Fibroblast of lung (primary cell): ENCODE measurements at regions not wholly inside any gene's neighbourhood (a gene's known extent, or its start where the extent isn't known, plus 50 kb on each side); places are given as distances from the start of the nearest gene placed in this dataset.

ENCODE experiments used
- DNase-seq, 2 donors: peaks; one replicate each; pipeline versions ENCODE4 v3.0.0 to v3.0.0-alpha.2; 2010; ENCODE audit warnings: low read depth in 2 of 2
- H2AFZ ChIP-seq: 2 replicates; pipeline ENCODE4 v1.5.1; 2012; ENCODE audit warnings: low read length, control low read depth, inconsistent platforms
- H3K27ac ChIP-seq: 2 replicates; pipeline ENCODE4 v1.5.1; 2011; ENCODE audit warnings: low read length, control low read depth; ENCODE audit not compliant: insufficient read depth
- H3K27me3 ChIP-seq: 2 replicates; pipeline ENCODE4 v1.5.1; 2011; ENCODE audit warnings: mild to moderate bottlenecking, low read length; ENCODE audit not compliant: control insufficient read depth, insufficient read depth
- H3K36me3 ChIP-seq: 2 replicates; pipeline ENCODE4 v1.5.1; 2011; ENCODE audit warnings: low read length; ENCODE audit not compliant: control insufficient read depth, insufficient read depth
- H3K4me1 ChIP-seq: 2 replicates; pipeline ENCODE4 v1.5.1; 2011; ENCODE audit warnings: low read length; ENCODE audit not compliant: control insufficient read depth, insufficient read depth; ENCODE audit errors: extremely low read depth
- H3K4me2 ChIP-seq: 2 replicates; pipeline ENCODE4 v1.5.1; 2011; ENCODE audit warnings: low read length, control low read depth; ENCODE audit not compliant: insufficient read depth; ENCODE audit errors: extremely low read depth
- H3K4me3 ChIP-seq, 4 experiments: fragments of 200-600 bp in 1 of 4; sonication (generic) in 1 of 4; replicated peaks in 1 of 4; 2 replicates each; pipeline ENCODE4 v1.5.1; 2011 to 2016; ENCODE audit warnings: low read length in 4 of 4, low read depth in 3 of 4, mild to moderate bottlenecking in 3 of 4, control low read depth in 2 of 4, inconsistent platforms in 1 of 4, mixed read lengths in 1 of 4; ENCODE audit not compliant: insufficient read depth in 1 of 4; ENCODE audit errors: control extremely low read depth in 1 of 4
- H3K79me2 ChIP-seq: 2 replicates; pipeline ENCODE4 v1.5.1; 2012; ENCODE audit warnings: mild to moderate bottlenecking, low read length, inconsistent platforms; ENCODE audit not compliant: control insufficient read depth, insufficient read depth
- H3K9ac ChIP-seq: 2 replicates; pipeline ENCODE4 v1.5.1; 2011; ENCODE audit warnings: mild to moderate bottlenecking, low read length, control low read depth; ENCODE audit not compliant: insufficient read depth
- H3K9me3 ChIP-seq: 2 replicates; pipeline ENCODE4 v1.5.1; 2012; ENCODE audit warnings: low read depth, low read length; ENCODE audit not compliant: control insufficient read depth, insufficient read depth
- H4K20me1 ChIP-seq: 2 replicates; pipeline ENCODE4 v1.5.1; 2011; ENCODE audit warnings: low read length; ENCODE audit not compliant: control insufficient read depth, insufficient read depth; ENCODE audit errors: extremely low read depth
- EZH2 ChIP-seq: IDR thresholded peaks from 2 replicates; pipeline ENCODE4 v1.5.1; 2012; ENCODE audit warnings: low read length, control low read depth, mild to moderate bottlenecking; ENCODE audit errors: missing control alignments
- TF ChIP-seq, protein P1 (sequence below), 2 donors: IDR thresholded peaks in 1 of 2; conservative IDR thresholded peaks in 1 of 2; 1 replicate in 1 of 2; 2 replicates in 1 of 2; pipeline ENCODE4 v1.5.1; 2011 to 2012; ENCODE audit warnings: low read length in 2 of 2, control low read depth in 1 of 2, inconsistent platforms in 1 of 2, low read depth in 1 of 2, mild to moderate bottlenecking in 1 of 2

DNA sequence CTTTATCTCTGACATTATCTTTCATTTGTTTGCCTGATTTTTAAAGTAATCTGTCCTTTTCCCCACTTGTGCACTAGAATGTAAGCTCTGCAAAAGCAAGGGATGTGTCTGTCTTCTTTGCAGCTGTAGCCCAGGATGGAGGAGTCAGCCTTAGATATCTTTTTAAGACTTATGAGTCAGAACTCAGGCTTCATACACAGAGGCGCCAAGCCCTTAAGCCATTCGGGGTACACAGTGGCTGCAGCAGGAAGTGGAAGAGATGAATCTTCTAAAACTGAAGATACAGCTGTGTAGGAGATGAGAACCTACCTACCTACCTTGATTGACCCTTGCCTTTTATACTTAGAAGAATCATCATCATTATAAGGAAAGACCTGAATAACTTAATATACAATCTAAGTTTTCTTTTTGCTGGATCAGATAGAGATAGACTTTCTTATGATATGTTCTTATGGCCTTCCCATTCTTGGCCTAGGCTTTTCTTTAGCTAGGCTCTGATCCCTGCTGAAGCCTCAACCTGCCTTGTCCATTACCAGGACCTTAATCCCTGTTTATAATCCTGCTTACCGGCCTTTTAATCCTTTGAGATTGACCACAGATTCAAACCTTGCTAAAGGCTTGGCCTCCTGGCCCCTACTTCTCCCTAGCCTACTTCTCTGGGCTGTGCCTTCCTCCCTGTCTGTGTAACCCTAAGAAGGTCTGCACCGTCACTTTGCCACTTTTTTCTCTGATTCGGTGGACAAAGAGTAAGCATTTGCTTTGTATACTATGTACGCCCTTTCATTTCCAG is 304.5 kb downstream of the PRL start:
- Histone ChIP-seq H3K79me2 (no peaks in the 10 kb centered on the region), H3K4me1 (no peaks in the 10 kb centered on the region), H3K4me2 (peak overlapping the region; percentile 2), H2AFZ (no peak overlapping the region), H4K20me1 (no peaks in the 10 kb centered on the region), H3K27me3 (no peaks in the 10 kb centered on the region), H3K27ac (no peak overlapping the region), H3K36me3 (no peaks in the 10 kb centered on the region), H3K4me3 (no peak overlapping the region), H3K9ac (no peak overlapping the region), H3K9me3 (no peaks in the 10 kb centered on the region)
- peak; percentile 60 to 89 for DNase-seq
- TF ChIP-seq EZH2 = no peak
- TF ChIP-seq, protein P1, sequence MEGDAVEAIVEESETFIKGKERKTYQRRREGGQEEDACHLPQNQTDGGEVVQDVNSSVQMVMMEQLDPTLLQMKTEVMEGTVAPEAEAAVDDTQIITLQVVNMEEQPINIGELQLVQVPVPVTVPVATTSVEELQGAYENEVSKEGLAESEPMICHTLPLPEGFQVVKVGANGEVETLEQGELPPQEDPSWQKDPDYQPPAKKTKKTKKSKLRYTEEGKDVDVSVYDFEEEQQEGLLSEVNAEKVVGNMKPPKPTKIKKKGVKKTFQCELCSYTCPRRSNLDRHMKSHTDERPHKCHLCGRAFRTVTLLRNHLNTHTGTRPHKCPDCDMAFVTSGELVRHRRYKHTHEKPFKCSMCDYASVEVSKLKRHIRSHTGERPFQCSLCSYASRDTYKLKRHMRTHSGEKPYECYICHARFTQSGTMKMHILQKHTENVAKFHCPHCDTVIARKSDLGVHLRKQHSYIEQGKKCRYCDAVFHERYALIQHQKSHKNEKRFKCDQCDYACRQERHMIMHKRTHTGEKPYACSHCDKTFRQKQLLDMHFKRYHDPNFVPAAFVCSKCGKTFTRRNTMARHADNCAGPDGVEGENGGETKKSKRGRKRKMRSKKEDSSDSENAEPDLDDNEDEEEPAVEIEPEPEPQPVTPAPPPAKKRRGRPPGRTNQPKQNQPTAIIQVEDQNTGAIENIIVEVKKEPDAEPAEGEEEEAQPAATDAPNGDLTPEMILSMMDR (conservative IDR thresholded peaks at IDR 0.05 in 1 of 2, IDR thresholded peaks at IDR 0.05 in 1 of 2; ENCODE audit: low read depth in 1 of 2, low read length in 2 of 2) = no peak

DNA sequence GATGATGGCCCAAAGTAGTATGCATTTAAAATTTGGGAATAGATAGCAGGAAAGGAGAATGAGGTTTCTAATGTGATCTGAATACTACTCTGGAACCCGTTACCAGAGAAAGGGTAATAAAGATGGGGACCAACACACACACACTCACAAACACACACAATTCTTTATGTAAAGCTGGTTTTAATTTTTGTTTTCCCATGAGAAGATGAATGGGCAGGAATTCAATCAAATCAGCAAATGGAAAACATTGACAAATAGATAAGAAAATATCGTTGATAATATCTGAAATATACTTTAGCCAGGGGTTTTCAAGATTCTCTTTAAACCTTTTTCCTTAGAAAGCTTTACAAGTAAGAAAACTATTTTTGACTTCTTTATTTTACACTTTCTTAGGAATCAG is 303.0 kb downstream of the PRL start:
- TF ChIP-seq, protein P1 (conservative IDR thresholded peaks at IDR 0.05 in 1 of 2, IDR thresholded peaks at IDR 0.05 in 1 of 2; ENCODE audit: low read depth in 1 of 2, low read length in 2 of 2) = no peak
- no peak for TF ChIP-seq EZH2
- no peaks in the 10 kb centered on the region for H3K79me2 ChIP-seq
- no peaks in the 10 kb centered on the region for H3K4me1 ChIP-seq
- H3K9me3 ChIP-seq = no peaks in the 10 kb centered on the region
- H2AFZ ChIP-seq = no peak overlapping the region
- no peaks in the 10 kb centered on the region for H3K27me3 ChIP-seq
- H3K4me2 ChIP-seq = no peak overlapping the region
- DNase-seq = no peak
- no peaks in the 10 kb centered on the region for H3K36me3 ChIP-seq
- no peaks in the 10 kb centered on the region for H4K20me1 ChIP-seq
- H3K4me3 ChIP-seq = no peak overlapping the region
- H3K27ac ChIP-seq = no peak overlapping the region
- no peak overlapping the region for H3K9ac ChIP-seq

DNA sequence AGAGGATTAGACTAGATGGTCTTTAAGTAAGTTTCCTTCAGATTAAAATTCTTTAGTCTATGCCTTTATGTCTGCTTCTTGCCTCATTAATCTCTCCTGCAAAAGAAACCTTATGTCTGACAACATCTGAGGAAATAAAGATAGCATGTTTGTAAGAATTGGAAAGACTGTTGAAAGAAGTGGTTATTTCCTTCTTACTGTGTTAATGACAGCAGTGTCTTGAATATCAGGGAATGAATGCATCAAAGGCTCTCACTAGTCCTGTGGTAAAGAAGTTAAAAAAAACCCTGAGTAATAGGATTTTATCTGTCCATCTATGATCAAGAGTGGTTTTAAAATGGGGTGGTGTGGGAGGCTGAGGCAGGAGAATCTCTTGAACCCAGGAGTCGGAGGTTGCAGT is 302.0 kb downstream of the PRL start:
- no peak overlapping the region for H3K4me3 ChIP-seq
- H3K27ac ChIP-seq = no peak overlapping the region
- no peak for DNase-seq
- no peak for TF ChIP-seq EZH2
- H3K27me3 ChIP-seq = no peaks in the 10 kb centered on the region
- H3K4me1 ChIP-seq = peaks cover 3% of the 10 kb centered on the region
- H3K36me3 ChIP-seq = no peaks in the 10 kb centered on the region
- H2AFZ ChIP-seq = no peak overlapping the region
- no peak overlapping the region for H3K4me2 ChIP-seq
- H4K20me1 ChIP-seq = no peaks in the 10 kb centered on the region
- H3K9me3 ChIP-seq = no peaks in the 10 kb centered on the region
- H3K79me2 ChIP-seq = no peaks in the 10 kb centered on the region
- H3K9ac ChIP-seq = no peak overlapping the region
